ENCODE measurements at regions not wholly inside any gene's neighbourhood (a gene's known extent, or its start where the extent isn't known, plus 50 kb on each side); places are given as distances from the start of the nearest gene placed in this dataset.

GRCh38 chr7:119706608-119707007, 566.4 kb upstream of the KCND2 start:
- Mint-ChIP-seq H3K36me3 (ENCODE audit: unreplicated experiment) (peaks cover 4% of the 10 kb centered on the region), H3K9me3 (ENCODE audit: unreplicated experiment) (peaks cover 13% of the 10 kb centered on the region)

GRCh38 chr7:119708891-119709290, 564.1 kb upstream of the KCND2 start:
- no peak for DNase-seq (ENCODE audit: extremely low spot score, unreplicated experiment)
- H3K9me3 Mint-ChIP-seq (ENCODE audit: unreplicated experiment) = peaks cover 11% of the 10 kb centered on the region
- peaks cover 18% of the 10 kb centered on the region for H3K4me1 Mint-ChIP-seq (ENCODE audit: unreplicated experiment)
- no peak overlapping the region for H3K27ac Mint-ChIP-seq (ENCODE audit: unreplicated experiment)
- peaks cover under 1% of the 10 kb centered on the region for H3K36me3 Mint-ChIP-seq (ENCODE audit: unreplicated experiment)
- no peak for TF ChIP-seq CTCF (IDR thresholded peaks at IDR 0.05)
- no peaks in the 10 kb centered on the region for H3K27me3 Mint-ChIP-seq (ENCODE audit: unreplicated experiment)
- no peak overlapping the region for H3K4me3 Mint-ChIP-seq (ENCODE audit: unreplicated experiment)

More at GRCh38 chr7:119706608-119707007, 566.4 kb upstream of the KCND2 start:
- H3K27ac Mint-ChIP-seq (ENCODE audit: unreplicated experiment) = no peak overlapping the region
- no peaks in the 10 kb centered on the region for H3K27me3 Mint-ChIP-seq (ENCODE audit: unreplicated experiment)
- TF ChIP-seq CTCF (IDR thresholded peaks at IDR 0.05) = no peak
- no peak overlapping the region for H3K4me3 Mint-ChIP-seq (ENCODE audit: unreplicated experiment)
- DNase-seq (ENCODE audit: extremely low spot score, unreplicated experiment) = no peak
- peaks cover 15% of the 10 kb centered on the region for H3K4me1 Mint-ChIP-seq (ENCODE audit: unreplicated experiment)

- Mint-ChIP-seq H3K9me3 (ENCODE audit: unreplicated experiment) (peaks cover 4% of the 10 kb centered on the region), H3K4me3 (ENCODE audit: unreplicated experiment) (no peak overlapping the region), H3K36me3 (ENCODE audit: unreplicated experiment) (no peaks in the 10 kb centered on the region), H3K27ac (ENCODE audit: unreplicated experiment) (no peak overlapping the region), H3K4me1 (ENCODE audit: unreplicated experiment) (peaks cover 25% of the 10 kb centered on the region), H3K27me3 (ENCODE audit: unreplicated experiment) (no peaks in the 10 kb centered on the region)
- TF ChIP-seq CTCF (IDR thresholded peaks at IDR 0.05) = no peak
- DNase-seq (ENCODE audit: extremely low spot score, unreplicated experiment) = no peak
Observed at GRCh38 chr7:119711104-119711503, 561.9 kb upstream of the KCND2 start.

GRCh38 chr7:119712886-119713462, 560.0 kb upstream of the KCND2 start:
- no peak for DNase-seq (ENCODE audit: extremely low spot score, unreplicated experiment)
- H3K4me1 Mint-ChIP-seq (ENCODE audit: unreplicated experiment) = peaks cover 30% of the 10 kb centered on the region
- H3K4me3 Mint-ChIP-seq (ENCODE audit: unreplicated experiment) = no peak overlapping the region
- H3K27ac Mint-ChIP-seq (ENCODE audit: unreplicated experiment) = no peak overlapping the region
- peaks cover 12% of the 10 kb centered on the region for H3K9me3 Mint-ChIP-seq (ENCODE audit: unreplicated experiment)
- no peaks in the 10 kb centered on the region for H3K27me3 Mint-ChIP-seq (ENCODE audit: unreplicated experiment)
- H3K36me3 Mint-ChIP-seq (ENCODE audit: unreplicated experiment) = no peaks in the 10 kb centered on the region
- TF ChIP-seq CTCF (IDR thresholded peaks at IDR 0.05) = no peak

- H3K9me3 Mint-ChIP-seq (ENCODE audit: unreplicated experiment) = peaks cover 12% of the 10 kb centered on the region
- no peak overlapping the region for H3K27ac Mint-ChIP-seq (ENCODE audit: unreplicated experiment)
- no peak for DNase-seq (ENCODE audit: extremely low spot score, unreplicated experiment)
- TF ChIP-seq CTCF (IDR thresholded peaks at IDR 0.05) = no peak
- H3K4me1 Mint-ChIP-seq (ENCODE audit: unreplicated experiment) = peaks cover 33% of the 10 kb centered on the region
- H3K36me3 Mint-ChIP-seq (ENCODE audit: unreplicated experiment) = no peaks in the 10 kb centered on the region
- H3K4me3 Mint-ChIP-seq (ENCODE audit: unreplicated experiment) = no peak overlapping the region
- no peaks in the 10 kb centered on the region for H3K27me3 Mint-ChIP-seq (ENCODE audit: unreplicated experiment)
Observed at GRCh38 chr7:119713606-119714005, 559.4 kb upstream of the KCND2 start.
